GM13977 (cell line): ENCODE measurements at regions not wholly inside any gene's neighbourhood (a gene's known extent, or its start where the extent isn't known, plus 50 kb on each side); places are given as distances from the start of the nearest gene placed in this dataset.

Experiments
- DNase-seq: peaks from one replicate; pipeline ENCODE4 v3.0.0; 2012; ENCODE audit warnings: low spot score
- CTCF ChIP-seq: IDR thresholded peaks from 2 replicates; pipeline ENCODE4 v1.5.1; 2012; ENCODE audit warnings: mild to moderate bottlenecking, control low read depth; ENCODE audit not compliant: insufficient read depth; ENCODE audit errors: extremely low read depth, missing control alignments
- in situ Hi-C: fragments of 300-500 bp; cut with MboI; formaldehyde crosslinking; loops from one replicate; pipeline ENCODE4 v1.12.0; 2022; ENCODE audit warnings: low sequenced_read_pairs, low pct_unique_long_range_greater_than_20kb, mixed read lengths, inconsistent platforms; ENCODE audit not compliant: unreplicated experiment

- DNase-seq = no peak
- TF ChIP-seq CTCF = no peak
- in situ Hi-C loops = no loop called here
Observed at GRCh38 chr14:26121181-26121580, 476.7 kb downstream of the NOVA1 start.

- in situ Hi-C loops = no loop called here
- TF ChIP-seq CTCF = no peak
- no peak for DNase-seq
Observed at GRCh38 chr14:26113911-26114640, 483.8 kb downstream of the NOVA1 start.

- no peak for DNase-seq
- in situ Hi-C loops = no loop called here
- TF ChIP-seq CTCF = no peak
Observed at GRCh38 chr14:26104717-26105116, 493.1 kb downstream of the NOVA1 start.

GRCh38 chr14:26097852-26098251 is 500.0 kb downstream of the NOVA1 start:
- in situ Hi-C loops = no loop called here
- DNase-seq = no peak
- no peak for TF ChIP-seq CTCF

- no peak for DNase-seq
- in situ Hi-C loops = no loop called here
- no peak for TF ChIP-seq CTCF
Observed at GRCh38 chr14:26088275-26088674, 509.6 kb downstream of the NOVA1 start.

- DNase-seq = no peak
- in situ Hi-C loops = no loop called here
- TF ChIP-seq CTCF = no peak
Observed at GRCh38 chr14:26081043-26081442, 516.8 kb downstream of the NOVA1 start.

GRCh38 chr14:26078561-26078960 is 519.3 kb downstream of the NOVA1 start:
- in situ Hi-C loops = no loop called here
- no peak for TF ChIP-seq CTCF

More at GRCh38 chr14:26078561-26078960, 519.3 kb downstream of the NOVA1 start:
- no peak for DNase-seq
